Mesenchymal stem cell (in vitro differentiated cells and primary cell): ENCODE measurements at regions not wholly inside any gene's neighbourhood (a gene's known extent, or its start where the extent isn't known, plus 50 kb on each side); places are given as distances from the start of the nearest gene placed in this dataset.

Source experiments
- DNase-seq: peaks from one replicate; pipeline ENCODE4 v3.0.0-alpha.2; 2013
- H2AFZ ChIP-seq: one replicate; pipeline ENCODE4 v1.6.1; 2013; ENCODE audit warnings: low read depth, mild to moderate bottlenecking, control low read depth, inconsistent platforms, low read length, moderate library complexity
- H2AK5ac ChIP-seq: 2 replicates; pipeline ENCODE4 v1.6.1; 2013; ENCODE audit warnings: low read length, moderate library complexity, mild to moderate bottlenecking, inconsistent platforms; ENCODE audit not compliant: severe bottlenecking
- H2BK120ac ChIP-seq: one replicate; pipeline ENCODE4 v1.6.1; 2013; ENCODE audit warnings: low read depth, mild to moderate bottlenecking, inconsistent platforms, low read length, moderate library complexity
- H2BK12ac ChIP-seq, 2 experiments: one replicate each; pipeline ENCODE4 v1.6.1; 2013; ENCODE audit warnings: inconsistent platforms in 2 of 2, low read length in 2 of 2, mild to moderate bottlenecking in 2 of 2, moderate library complexity in 2 of 2, control low read depth in 1 of 2
- H2BK15ac ChIP-seq: one replicate; pipeline ENCODE4 v1.6.1; 2013; ENCODE audit warnings: mild to moderate bottlenecking, low read depth, inconsistent platforms; ENCODE audit not compliant: poor library complexity, severe bottlenecking
- H2BK5ac ChIP-seq: 2 replicates; pipeline ENCODE4 v1.6.1; 2013; ENCODE audit warnings: low read depth, mild to moderate bottlenecking, low read length, control low read depth, inconsistent platforms; ENCODE audit not compliant: poor library complexity, severe bottlenecking
- H3K14ac ChIP-seq, 2 experiments: one replicate each; pipeline ENCODE4 v1.6.1; 2013; ENCODE audit warnings: inconsistent platforms in 2 of 2, low read length in 2 of 2, control low read depth in 1 of 2, mild to moderate bottlenecking in 1 of 2, moderate library complexity in 1 of 2
- H3K18ac ChIP-seq, 2 experiments: one replicate each; pipeline ENCODE4 v1.6.1; 2013; ENCODE audit warnings: inconsistent platforms in 2 of 2, low read length in 2 of 2, control low read depth in 1 of 2, low read depth in 1 of 2, mild to moderate bottlenecking in 1 of 2
- H3K23ac ChIP-seq, 2 experiments: one replicate each; pipeline ENCODE4 v1.6.1; 2013; ENCODE audit warnings: inconsistent platforms in 2 of 2, low read length in 2 of 2, mild to moderate bottlenecking in 2 of 2, moderate library complexity in 2 of 2, control low read depth in 1 of 2
- H3K27ac ChIP-seq: 2 replicates; pipeline ENCODE4 v1.5.1; 2013; ENCODE audit warnings: mild to moderate bottlenecking, moderate library complexity, low read length, control low read depth, inconsistent platforms; ENCODE audit not compliant: poor library complexity, severe bottlenecking
- H3K27me3 ChIP-seq, 2 experiments: 2 replicates each; pipeline versions ENCODE4 v1.6.1 to v1.7.0; 2013; ENCODE audit warnings: low read length in 2 of 2, mild to moderate bottlenecking in 2 of 2, moderate library complexity in 2 of 2, control low read depth in 1 of 2, inconsistent platforms in 1 of 2; ENCODE audit not compliant: control insufficient read depth in 1 of 2, insufficient read depth in 1 of 2
- H3K36me3 ChIP-seq, 2 experiments: 2 replicates each; pipeline versions ENCODE4 v1.6.1 to v1.7.0; 2013; ENCODE audit warnings: low read length in 2 of 2, control low read depth in 1 of 2, inconsistent platforms in 1 of 2, low read depth in 1 of 2, mild to moderate bottlenecking in 1 of 2; ENCODE audit not compliant: insufficient read depth in 2 of 2, control insufficient read depth in 1 of 2
- H3K4ac ChIP-seq, 2 experiments: one replicate each; pipeline ENCODE4 v1.6.1; 2013; ENCODE audit warnings: inconsistent platforms in 2 of 2, low read length in 2 of 2, mild to moderate bottlenecking in 2 of 2, moderate library complexity in 2 of 2, control low read depth in 1 of 2, low read depth in 1 of 2
- H3K4me1 ChIP-seq: 2 replicates; pipeline ENCODE4 v1.6.1; 2013; ENCODE audit warnings: low read depth, low read length, control low read depth; ENCODE audit not compliant: control insufficient read depth, insufficient read depth
- H3K4me2 ChIP-seq: 2 replicates; pipeline ENCODE4 v1.6.1; 2013; ENCODE audit warnings: low read length, mild to moderate bottlenecking, inconsistent platforms; ENCODE audit not compliant: poor library complexity, severe bottlenecking
- H3K4me3 ChIP-seq, 2 experiments: 2 replicates each; pipeline versions ENCODE4 v1.5.1 to v1.7.0; 2013; ENCODE audit warnings: low read length in 2 of 2, mild to moderate bottlenecking in 2 of 2, control low read depth in 1 of 2, low read depth in 1 of 2; ENCODE audit not compliant: insufficient read depth in 1 of 2
- H3K79me1 ChIP-seq: replicated peaks from 2 replicates; pipeline ENCODE4 v1.6.1; 2013; ENCODE audit warnings: mild to moderate bottlenecking, control low read depth, low read length, inconsistent platforms; ENCODE audit not compliant: poor library complexity, severe bottlenecking
- H3K9ac ChIP-seq: 2 replicates; pipeline ENCODE4 v1.7.0; 2013; ENCODE audit warnings: mild to moderate bottlenecking, low read length, moderate library complexity
- H3K9me3 ChIP-seq: 2 replicates; pipeline ENCODE4 v1.7.0; 2013; ENCODE audit warnings: mild to moderate bottlenecking, low read length; ENCODE audit not compliant: control insufficient read depth
- H4K8ac ChIP-seq: one replicate; pipeline ENCODE4 v1.6.1; 2013; ENCODE audit warnings: inconsistent platforms, mild to moderate bottlenecking, low read length, moderate library complexity
- H4K91ac ChIP-seq: one replicate; pipeline ENCODE4 v1.6.1; 2013; ENCODE audit warnings: mild to moderate bottlenecking, low read length, inconsistent platforms
- WGBS: methylation state at CpG from one replicate; pipeline ENCODE4 v1.1.7; 2013; ENCODE audit warnings: mixed read lengths; 5-methylcytosine and 5-hydroxymethylcytosine counted together

DNA sequence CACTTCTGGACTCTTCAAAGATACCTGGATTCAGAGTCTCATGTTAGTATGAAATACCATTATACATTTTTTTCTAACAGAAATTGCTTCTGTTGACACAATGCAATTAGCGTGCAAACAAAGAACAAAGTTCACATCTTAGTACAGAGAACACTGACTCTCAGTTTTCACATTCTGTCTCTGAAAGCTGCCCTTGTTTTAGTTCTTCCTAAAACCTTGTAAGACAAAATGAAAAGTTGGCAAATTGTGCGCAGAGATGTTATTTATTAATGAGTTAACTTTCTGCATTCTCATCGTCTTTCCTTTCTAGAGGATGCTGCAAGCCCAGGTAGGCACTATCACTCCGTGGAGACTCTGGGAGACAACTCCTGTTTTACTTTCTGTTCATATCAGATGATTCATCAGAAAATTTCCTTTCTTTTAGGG lies 377.3 kb upstream of the POU3F3 start:
- H2BK12ac ChIP-seq = no peak overlapping the region
- H2AFZ ChIP-seq = no peak overlapping the region
- no peak overlapping the region for H3K4ac ChIP-seq
- H4K8ac ChIP-seq = no peak overlapping the region
- no peak overlapping the region for H3K23ac ChIP-seq
- no peak overlapping the region for H3K14ac ChIP-seq
- H2BK120ac ChIP-seq = no peak overlapping the region
- H3K79me1 ChIP-seq = no peaks in the 10 kb centered on the region
- H3K18ac ChIP-seq = no peak overlapping the region
- H2AK5ac ChIP-seq = no peak overlapping the region
- H3K4me2 ChIP-seq = no peak overlapping the region
- no peak overlapping the region for H3K9ac ChIP-seq
- H3K4me1 ChIP-seq = no peaks in the 10 kb centered on the region
- no peak overlapping the region for H2BK15ac ChIP-seq
- H3K27ac ChIP-seq = no peak overlapping the region
- H3K27me3 ChIP-seq = no peaks in the 10 kb centered on the region
- H4K91ac ChIP-seq = no peak overlapping the region
- 94% methylated on average over 3 of the region's 4 CpGs for WGBS
- H2BK5ac ChIP-seq = no peak overlapping the region
- no peak overlapping the region for H3K4me3 ChIP-seq
- no peaks in the 10 kb centered on the region for H3K9me3 ChIP-seq
- no peak for DNase-seq
- no peaks in the 10 kb centered on the region for H3K36me3 ChIP-seq

- Histone ChIP-seq H3K27ac (no peak overlapping the region), H3K9me3 (no peaks in the 10 kb centered on the region), H2BK5ac (no peak overlapping the region), H3K18ac (no peak overlapping the region), H2BK120ac (no peak overlapping the region), H3K4me3 (no peak overlapping the region), H3K27me3 (no peaks in the 10 kb centered on the region), H3K23ac (no peak overlapping the region), H3K4me1 (no peaks in the 10 kb centered on the region), H3K36me3 (no peaks in the 10 kb centered on the region), H3K14ac (no peak overlapping the region), H2AK5ac (no peak overlapping the region), H4K8ac (no peak overlapping the region), H3K79me1 (no peaks in the 10 kb centered on the region), H3K9ac (no peak overlapping the region), H3K4me2 (no peak overlapping the region), H3K4ac (no peak overlapping the region), H4K91ac (no peak overlapping the region), H2BK15ac (no peak overlapping the region), H2BK12ac (no peak overlapping the region), H2AFZ (no peak overlapping the region)
- no peak for DNase-seq
- WGBS = 85% methylated on average over 6 of the region's 6 CpGs
Observed at GRCh38 chr2:104481341-104481740, 372.6 kb upstream of the POU3F3 start.

GRCh38 chr2:104487366-104487765 lies 366.5 kb upstream of the POU3F3 start:
- Histone ChIP-seq H4K8ac (no peak overlapping the region), H3K4ac (no peak overlapping the region), H2AFZ (no peak overlapping the region), H3K9me3 (no peaks in the 10 kb centered on the region), H3K18ac (no peak overlapping the region), H2BK15ac (no peak overlapping the region), H2AK5ac (no peak overlapping the region), H2BK120ac (no peak overlapping the region), H3K23ac (no peak overlapping the region), H3K36me3 (no peaks in the 10 kb centered on the region), H3K4me3 (no peak overlapping the region), H3K79me1 (no peaks in the 10 kb centered on the region), H3K27ac (no peak overlapping the region), H3K27me3 (no peaks in the 10 kb centered on the region), H3K9ac (no peak overlapping the region), H3K4me2 (no peak overlapping the region), H4K91ac (no peak overlapping the region), H3K4me1 (no peaks in the 10 kb centered on the region), H2BK5ac (no peak overlapping the region), H2BK12ac (no peak overlapping the region), H3K14ac (no peak overlapping the region)
- DNase-seq = no peak
- WGBS = 90% methylated on average over 3 of the region's 4 CpGs

DNA sequence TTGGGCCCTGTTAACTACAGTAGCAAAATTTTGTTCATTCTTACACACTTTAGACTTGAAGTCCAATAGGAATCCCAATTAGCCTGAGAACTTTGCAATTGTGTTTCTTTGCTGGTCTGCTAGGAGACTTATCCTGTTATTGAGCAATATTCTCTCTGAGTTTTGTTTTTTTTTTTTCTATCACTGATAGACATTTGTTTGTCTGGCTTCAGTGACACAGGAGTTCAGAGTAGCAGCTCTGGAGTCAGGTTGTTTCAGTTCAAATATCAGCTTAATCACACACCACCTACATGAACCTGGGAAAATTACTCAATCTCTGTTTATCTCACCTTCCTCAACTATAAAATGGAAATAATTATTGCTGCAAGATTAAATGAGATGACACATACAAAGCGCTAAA lies 360.2 kb upstream of the POU3F3 start:
- Histone ChIP-seq H3K27me3 (no peaks in the 10 kb centered on the region), H3K4me3 (no peak overlapping the region), H3K79me1 (no peaks in the 10 kb centered on the region), H3K4me1 (no peaks in the 10 kb centered on the region), H4K91ac (no peak overlapping the region), H3K9ac (no peak overlapping the region), H3K9me3 (no peaks in the 10 kb centered on the region), H3K14ac (no peak overlapping the region), H2BK12ac (no peak overlapping the region), H3K18ac (no peak overlapping the region), H3K36me3 (no peaks in the 10 kb centered on the region), H3K27ac (no peak overlapping the region), H3K4ac (no peak overlapping the region), H4K8ac (no peak overlapping the region), H3K23ac (no peak overlapping the region), H3K4me2 (no peak overlapping the region), H2AFZ (no peak overlapping the region), H2BK15ac (no peak overlapping the region), H2AK5ac (no peak overlapping the region), H2BK120ac (no peak overlapping the region), H2BK5ac (no peak overlapping the region)
- DNase-seq = no peak
- no CpG with 5 or more reads among the region's 1 CpG for WGBS
